OCI-LY7 (cell line): ENCODE measurements at regions not wholly inside any gene's neighbourhood (a gene's known extent, or its start where the extent isn't known, plus 50 kb on each side); places are given as distances from the start of the nearest gene placed in this dataset.

ENCODE experiments used
- BruUV-seq: library from RNA; stranded (reverse); fragments of 400-500 nt; replicated peaks from 2 replicates; lab custom pipeline; 2021; lab: Mats Ljungman, UMichigan
- CTCF ChIA-PET: fragments of 300-600 bp; sonication (Branson Sonifier 250); formaldehyde crosslinking; loops from one replicate; lab custom pipeline; 2022; ENCODE audit warnings: antibody characterized with exemption; ENCODE audit not compliant: unreplicated experiment; lab: Charles Lee
- POLR2A ChIA-PET: fragments of 300-600 bp; sonication (Branson Sonifier 250); formaldehyde crosslinking; loops from one replicate; lab custom pipeline; 2022; ENCODE audit warnings: antibody characterized with exemption; lab: Charles Lee
- DNase-seq: peaks from one replicate; pipeline ENCODE4 v3.0.0-alpha.2; 2015; ENCODE audit warnings: low spot score
- H2AFZ ChIP-seq: fragments of 200-600 bp; sonication (generic), shearing (Covaris generic); 2 replicates; pipeline ENCODE4 v1.6.1; 2014; ENCODE audit warnings: mild to moderate bottlenecking, antibody characterized with exemption, low read length, moderate library complexity
- H3K27ac ChIP-seq: fragments of 200-600 bp; sonication (generic); 2 replicates; pipeline ENCODE4 v1.5.1; 2014; ENCODE audit warnings: mixed run types, low read depth, mild to moderate bottlenecking, moderate library complexity, low read length, inconsistent platforms; ENCODE audit not compliant: poor library complexity, severe bottlenecking
- H3K36me3 ChIP-seq: fragments of 200-600 bp; sonication (generic); 2 replicates; pipeline ENCODE4 v1.6.1; 2014; ENCODE audit warnings: mild to moderate bottlenecking, antibody characterized with exemption, low read length, moderate library complexity, mixed read lengths; ENCODE audit not compliant: insufficient read depth
- H3K4me1 ChIP-seq: fragments of 200-600 bp; sonication (generic); 2 replicates; pipeline ENCODE4 v1.5.1; 2014; ENCODE audit warnings: mild to moderate bottlenecking, low read length; ENCODE audit not compliant: insufficient read depth, poor library complexity, severe bottlenecking
- H3K4me2 ChIP-seq: fragments of 200-600 bp; sonication (generic); 2 replicates; pipeline ENCODE4 v1.6.1; 2014; ENCODE audit warnings: mild to moderate bottlenecking, low read length
- H3K4me3 ChIP-seq: fragments of 200-600 bp; sonication (generic); 2 replicates; pipeline ENCODE4 v1.5.1; 2014; ENCODE audit warnings: mild to moderate bottlenecking, low read depth, low read length; ENCODE audit not compliant: poor library complexity, severe bottlenecking
- H3K79me2 ChIP-seq: fragments of 200-600 bp; sonication (generic); 2 replicates; pipeline ENCODE4 v1.6.1; 2016; ENCODE audit warnings: low read depth, mild to moderate bottlenecking, low read length, moderate library complexity, mixed read lengths; ENCODE audit not compliant: insufficient read depth
- H3K9me2 ChIP-seq: fragments of 200-600 bp; sonication (generic); 2 replicates; pipeline ENCODE4 v1.6.1; 2016; ENCODE audit warnings: mild to moderate bottlenecking, low read length, mixed read lengths; ENCODE audit not compliant: insufficient read depth
- H3K9me3 ChIP-seq: fragments of 200-600 bp; sonication (generic); 2 replicates; pipeline ENCODE4 v1.6.1; 2014; ENCODE audit warnings: mild to moderate bottlenecking, mixed run types, low read length, mixed read lengths
- H4K20me1 ChIP-seq: fragments of 200-600 bp; sonication (generic); 2 replicates; pipeline ENCODE4 v1.6.1; 2014; ENCODE audit warnings: mild to moderate bottlenecking, antibody characterized with exemption, low read length, moderate library complexity, mixed read lengths; ENCODE audit not compliant: insufficient read depth
- CTCF ChIP-seq: fragments of 200-600 bp; sonication (generic); conservative IDR thresholded peaks from 2 replicates; pipeline ENCODE4 v1.5.1; 2014; ENCODE audit warnings: mild to moderate bottlenecking, antibody characterized with exemption, low read length, moderate library complexity, mixed read lengths
- EZH2phosphoT487 ChIP-seq: fragments of 200-600 bp; sonication (generic); IDR thresholded peaks from 2 replicates; pipeline ENCODE4 v1.6.1; 2018; ENCODE audit warnings: low read depth, borderline replicate concordance, mild to moderate bottlenecking, mixed run types, antibody characterized with exemption, low read length, moderate library complexity, mixed read lengths
- intact Hi-C: fragments of 100-400 bp; cut with micrococcal nuclease; formaldehyde crosslinking; loops from one replicate; pipeline ENCODE4 v1.10.0; 2022; ENCODE audit not compliant: unreplicated experiment

DNA sequence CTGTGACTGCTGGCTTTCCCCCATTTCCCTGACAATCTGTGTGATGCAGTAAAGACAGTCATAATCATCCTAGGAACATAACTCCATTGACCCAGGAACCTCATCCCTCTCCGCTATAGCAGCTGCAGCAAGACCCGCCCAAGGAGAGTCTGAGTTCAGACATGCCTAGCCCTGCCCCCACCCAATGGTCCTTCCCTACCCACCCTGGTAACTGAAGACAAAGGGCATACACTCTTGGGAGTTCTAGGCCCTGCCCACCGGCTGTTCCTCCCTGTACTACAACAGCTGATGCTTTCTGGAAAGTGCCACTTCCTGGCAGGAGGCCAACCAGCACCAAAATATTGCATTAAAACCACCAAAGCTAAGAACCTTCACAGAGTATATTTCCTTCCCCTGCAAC lies 1035.6 kb downstream of the C4orf33 start:
- Histone ChIP-seq H3K9me2 (no peaks in the 10 kb centered on the region), H4K20me1 (no peaks in the 10 kb centered on the region), H2AFZ (no peak overlapping the region), H3K4me3 (no peak overlapping the region), H3K79me2 (no peaks in the 10 kb centered on the region), H3K9me3 (no peaks in the 10 kb centered on the region), H3K27ac (no peak overlapping the region), H3K4me2 (no peak overlapping the region), H3K4me1 (no peaks in the 10 kb centered on the region), H3K36me3 (no peaks in the 10 kb centered on the region)
- intact Hi-C loops = no loop called here
- ChIA-PET CTCF (no interaction called here), POLR2A (no interaction called here)
- BruUV-seq = no TSS peak
- no peak for DNase-seq
- TF ChIP-seq CTCF = no peak
- TF ChIP-seq EZH2phosphoT487 = no peak

- H3K4me1 ChIP-seq = no peaks in the 10 kb centered on the region
- no peak for DNase-seq
- no peak for TF ChIP-seq EZH2phosphoT487
- no peak for TF ChIP-seq CTCF
- no peaks in the 10 kb centered on the region for H3K36me3 ChIP-seq
- POLR2A ChIA-PET = no interaction called here
- no peaks in the 10 kb centered on the region for H3K9me3 ChIP-seq
- H3K9me2 ChIP-seq = no peaks in the 10 kb centered on the region
- no peak overlapping the region for H3K27ac ChIP-seq
- H4K20me1 ChIP-seq = no peaks in the 10 kb centered on the region
- H3K4me3 ChIP-seq = no peak overlapping the region
- no peak overlapping the region for H2AFZ ChIP-seq
- H3K4me2 ChIP-seq = no peak overlapping the region
- intact Hi-C loops = no loop called here
- CTCF ChIA-PET = no interaction called here
- no TSS peak for BruUV-seq
- H3K79me2 ChIP-seq = no peaks in the 10 kb centered on the region
Measured at GRCh38 chr4:130141651-130142050, 1045.7 kb downstream of the C4orf33 start.

DNA sequence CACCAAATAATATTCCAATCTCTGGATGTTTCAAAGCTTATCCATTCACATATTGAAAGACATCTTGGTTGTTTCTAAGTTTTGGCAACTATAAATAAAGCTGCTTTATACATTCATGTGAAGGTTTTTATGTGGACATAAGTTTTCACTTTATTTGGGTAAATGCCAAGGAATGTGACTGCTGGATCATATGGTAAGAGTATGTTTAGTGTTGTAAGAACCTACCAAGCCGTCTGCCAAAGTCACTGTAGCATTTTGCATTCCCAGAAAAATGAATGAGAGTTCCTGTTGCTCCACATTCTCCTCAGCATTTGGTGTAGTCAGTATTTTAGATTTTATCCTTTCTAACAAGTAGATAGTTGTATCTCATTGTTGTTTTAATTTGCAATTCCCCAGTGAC lies 1047.7 kb downstream of the C4orf33 start:
- no peak overlapping the region for H3K27ac ChIP-seq
- no peaks in the 10 kb centered on the region for H3K79me2 ChIP-seq
- H3K4me3 ChIP-seq = no peak overlapping the region
- H2AFZ ChIP-seq = no peak overlapping the region
- DNase-seq = no peak
- TF ChIP-seq EZH2phosphoT487 = no peak
- no peak for TF ChIP-seq CTCF
- H4K20me1 ChIP-seq = no peaks in the 10 kb centered on the region
- H3K4me2 ChIP-seq = no peak overlapping the region
- ChIA-PET POLR2A (interaction anchor here (0.7 to 1.2 kb wide), 2 partner anchors 11 to 13 kb away, joined by 3 to 4 read pairs; no protein-coding TSS in a partner anchor), CTCF (no interaction called here)
- intact Hi-C loops = no loop called here
- H3K9me2 ChIP-seq = no peaks in the 10 kb centered on the region
- BruUV-seq = no TSS peak
- no peaks in the 10 kb centered on the region for H3K36me3 ChIP-seq
- H3K9me3 ChIP-seq = no peaks in the 10 kb centered on the region
- H3K4me1 ChIP-seq = no peaks in the 10 kb centered on the region
